CD1c-positive myeloid dendritic cell (primary cell): ENCODE measurements at regions not wholly inside any gene's neighbourhood (a gene's known extent, or its start where the extent isn't known, plus 50 kb on each side); places are given as distances from the start of the nearest gene placed in this dataset.
A peak's percentile ranks its signal among the peaks of the same experiment; 100 is the strongest.

Source experiments
- DNase-seq: peaks from one replicate; pipeline ENCODE4 v3.0.0-alpha.2; 2016; ENCODE audit errors: extremely low spot score

DNA sequence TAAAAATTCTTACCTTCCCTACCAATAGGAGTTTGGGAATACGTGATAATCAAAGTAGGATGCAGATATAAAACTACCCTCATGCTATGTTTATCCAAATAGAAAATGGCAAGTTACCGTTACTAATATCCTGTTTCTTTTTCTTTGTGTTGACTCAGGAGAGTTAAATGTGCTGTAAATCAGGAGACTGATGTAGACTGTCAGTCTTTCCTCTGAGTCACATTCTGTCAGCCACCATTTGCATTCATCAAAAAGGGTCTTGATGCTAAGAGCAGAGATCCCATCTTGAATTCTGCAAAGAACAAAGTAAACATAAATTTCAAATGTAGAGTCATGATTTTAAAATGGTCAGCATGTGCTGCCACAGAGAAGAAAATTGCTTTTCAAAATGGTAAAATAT, 712.8 kb downstream of the SOCS6 start:
- no peak for DNase-seq

DNA sequence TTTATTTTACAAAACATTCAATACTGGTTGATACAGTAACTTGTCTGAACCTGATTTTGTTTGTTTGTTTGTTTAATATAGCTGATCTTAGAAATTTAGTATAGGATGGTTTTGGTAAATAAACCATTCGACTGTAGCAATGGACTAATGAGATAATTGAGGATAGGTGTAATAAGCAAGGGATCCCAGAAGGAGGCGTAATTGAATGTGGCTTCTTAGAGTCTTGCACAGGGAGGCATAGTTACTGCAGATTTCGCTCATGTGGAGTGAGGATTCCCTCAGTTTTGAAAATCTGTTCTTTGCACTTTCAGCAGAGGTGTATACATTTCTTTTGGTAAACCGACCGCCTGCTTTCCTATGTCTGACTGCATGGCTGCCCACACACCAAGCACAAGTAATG, 709.6 kb downstream of the SOCS6 start:
- no peak for DNase-seq

GRCh38 chr18:70994116-70994515, 705.3 kb downstream of the SOCS6 start:
- no peak for DNase-seq

GRCh38 chr18:70991577-70991976, 702.7 kb downstream of the SOCS6 start:
- no peak for DNase-seq

- DNase-seq: no peak
Measured at GRCh38 chr18:70985948-70986347, 697.1 kb downstream of the SOCS6 start.

GRCh38 chr18:70982292-70982691, 693.4 kb downstream of the SOCS6 start:
- no peak for DNase-seq

- DNase-seq: no peak
Measured at GRCh38 chr18:70981400-70982140, 692.7 kb downstream of the SOCS6 start.

DNA sequence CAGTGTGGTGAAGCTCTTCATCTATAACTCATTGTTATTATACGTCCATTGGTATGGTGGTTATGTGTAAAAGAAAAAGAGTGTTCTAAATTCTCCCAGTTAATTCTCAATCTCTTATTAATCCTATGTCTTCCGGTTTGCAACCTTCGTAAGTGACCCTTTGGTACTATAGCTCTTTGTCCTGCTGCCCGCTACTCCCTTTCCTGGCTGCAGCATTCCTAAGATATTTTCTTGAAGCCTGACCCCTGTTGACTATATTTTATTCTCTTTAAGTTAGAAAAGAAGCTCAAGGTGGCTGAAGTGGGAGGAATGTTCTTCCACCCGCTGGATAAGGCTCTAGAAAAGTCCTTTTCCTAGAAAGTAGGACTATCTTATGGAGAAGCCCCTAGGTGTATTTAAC, 684.8 kb downstream of the SOCS6 start:
- DNase-seq: no peak

GRCh38 chr18:70966419-70966818, 677.6 kb downstream of the SOCS6 start:
- DNase-seq: no peak

- no peak for DNase-seq
Measured at GRCh38 chr18:70961939-70962338, 673.1 kb downstream of the SOCS6 start.

- DNase-seq: no peak
Measured at GRCh38 chr18:70956554-70956953, 667.7 kb downstream of the SOCS6 start.

- DNase-seq: no peak
Measured at GRCh38 chr18:70936160-70936559, 647.3 kb downstream of the SOCS6 start.

- DNase-seq: peak; percentile 10
Measured at GRCh38 chr18:70931942-70932814, 643.3 kb downstream of the SOCS6 start.

- DNase-seq: no peak
Measured at GRCh38 chr18:70920840-70921374, 632.1 kb downstream of the SOCS6 start.

DNA sequence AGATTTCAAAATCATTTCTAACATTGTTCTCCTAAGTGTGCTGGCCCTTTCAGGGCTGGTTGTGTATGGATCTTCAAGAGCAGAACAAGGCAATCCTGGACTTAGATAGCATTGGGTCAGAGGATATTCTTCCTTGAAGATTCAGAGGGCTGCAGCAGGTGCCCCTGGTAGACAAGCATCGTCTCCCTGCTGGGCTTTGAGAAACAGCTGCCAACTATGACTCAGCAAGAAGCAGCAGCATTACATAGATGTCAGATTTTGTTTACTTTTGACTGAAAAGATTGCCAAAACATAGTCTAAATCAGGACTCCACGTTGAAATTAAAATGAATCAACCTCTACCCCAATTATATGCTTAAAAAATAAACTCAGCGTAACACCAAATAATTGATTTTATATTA, 618.8 kb downstream of the SOCS6 start:
- DNase-seq: no peak

- no peak for DNase-seq
Measured at GRCh38 chr18:70892381-70892780, 603.5 kb downstream of the SOCS6 start.

- DNase-seq: no peak
Measured at GRCh38 chr18:70870292-70870691, 581.4 kb downstream of the SOCS6 start.

DNA sequence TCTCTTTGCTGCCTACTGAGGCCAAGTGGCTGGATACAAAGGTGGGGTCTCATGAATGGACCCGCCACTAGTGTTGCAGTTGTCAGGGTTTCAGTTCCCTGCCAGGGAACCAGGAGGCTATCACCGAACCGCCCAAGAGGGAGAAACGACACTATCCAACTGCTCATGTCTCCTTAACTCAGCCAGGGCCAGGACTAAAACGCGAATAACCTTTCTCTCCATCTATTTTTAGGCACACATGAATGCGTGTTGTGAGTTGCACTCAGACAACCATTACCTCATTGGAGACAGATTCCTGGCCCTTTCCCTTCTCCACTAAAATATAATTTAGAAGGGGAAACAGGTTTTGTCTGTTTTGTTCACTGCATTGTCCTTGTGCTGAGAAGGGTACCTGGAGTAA, 559.5 kb downstream of the SOCS6 start:
- no peak for DNase-seq

DNA sequence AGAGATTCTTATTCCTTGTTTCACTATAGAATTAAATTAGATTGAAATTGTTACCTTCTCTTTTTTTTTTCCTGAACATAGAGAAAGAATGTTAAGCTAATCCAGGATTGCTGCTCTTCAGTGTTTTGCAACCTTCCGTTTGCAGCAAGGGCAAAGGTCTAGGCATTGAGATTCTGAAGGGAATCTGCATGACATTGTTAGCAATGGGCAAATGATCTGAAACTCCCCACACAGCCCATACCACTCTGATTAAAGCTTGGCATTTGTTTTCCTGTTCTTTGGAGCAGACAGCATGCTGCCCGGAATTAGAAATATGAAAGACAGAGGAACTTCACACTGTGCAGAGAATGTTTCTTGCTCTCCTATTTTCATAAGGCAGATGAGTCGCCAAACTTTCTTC, 551.8 kb downstream of the SOCS6 start:
- DNase-seq: no peak

DNA sequence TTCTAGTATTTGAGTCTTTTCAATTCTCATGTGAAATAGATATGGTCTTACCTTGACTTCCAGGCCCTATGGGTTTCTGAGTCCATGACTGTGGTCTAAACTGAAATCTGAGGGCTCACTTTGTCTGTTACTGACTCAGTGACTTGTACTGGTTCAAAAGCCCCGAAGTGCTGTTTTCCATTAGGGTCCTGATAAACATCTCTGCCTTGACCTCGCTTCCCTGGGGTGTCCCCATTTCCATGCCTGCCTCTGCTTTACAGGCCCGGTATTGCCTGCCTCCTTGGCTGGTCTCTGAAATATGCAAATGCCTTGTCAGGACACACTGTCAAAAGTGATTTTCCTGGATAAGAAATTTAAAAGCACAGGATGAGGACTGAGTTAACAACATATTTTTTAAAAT, 538.8 kb downstream of the SOCS6 start:
- no peak for DNase-seq

- no peak for DNase-seq
Measured at GRCh38 chr18:70826571-70826970, 537.7 kb downstream of the SOCS6 start.

DNA sequence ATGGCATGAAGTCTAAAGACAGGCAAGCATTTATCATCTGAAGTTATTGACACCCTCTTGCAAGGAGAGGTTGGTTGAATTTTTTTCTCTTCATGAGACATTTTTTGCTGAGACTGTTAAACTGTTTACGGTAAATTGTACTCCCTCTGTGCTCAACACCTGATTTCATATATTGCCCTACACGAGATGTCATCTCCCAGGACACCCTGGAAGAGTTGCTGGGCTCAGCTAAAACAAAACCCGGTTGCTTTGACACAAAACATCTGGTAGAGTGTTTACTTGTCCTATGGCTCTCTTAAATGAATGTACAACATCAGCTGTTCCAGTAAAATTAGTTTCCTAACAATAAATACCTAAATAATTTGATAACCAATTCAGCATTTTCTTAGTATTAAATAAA, 533.8 kb downstream of the SOCS6 start:
- no peak for DNase-seq

DNA sequence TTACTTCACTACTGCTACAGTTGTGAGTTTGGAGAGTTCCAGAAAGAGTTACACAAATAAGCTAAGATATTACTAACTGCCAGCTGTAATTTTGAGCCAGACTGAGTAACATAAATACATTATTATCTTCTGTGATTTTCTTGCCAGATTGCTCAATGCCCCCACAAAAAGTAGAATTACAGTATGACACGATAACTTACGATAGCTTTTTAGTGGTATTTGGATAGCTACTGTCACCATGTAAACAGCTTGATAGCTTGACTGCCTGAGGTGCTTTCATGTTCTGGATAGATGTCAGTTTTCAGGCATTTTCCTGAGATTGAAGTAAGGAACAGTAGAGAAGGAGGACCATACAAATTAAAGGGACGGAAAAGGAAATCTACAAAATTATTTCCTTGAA, 533.3 kb downstream of the SOCS6 start:
- DNase-seq: no peak
